ENCODE measurements at regions not wholly inside any gene's neighbourhood (a gene's known extent, or its start where the extent isn't known, plus 50 kb on each side); places are given as distances from the start of the nearest gene placed in this dataset.

DNA sequence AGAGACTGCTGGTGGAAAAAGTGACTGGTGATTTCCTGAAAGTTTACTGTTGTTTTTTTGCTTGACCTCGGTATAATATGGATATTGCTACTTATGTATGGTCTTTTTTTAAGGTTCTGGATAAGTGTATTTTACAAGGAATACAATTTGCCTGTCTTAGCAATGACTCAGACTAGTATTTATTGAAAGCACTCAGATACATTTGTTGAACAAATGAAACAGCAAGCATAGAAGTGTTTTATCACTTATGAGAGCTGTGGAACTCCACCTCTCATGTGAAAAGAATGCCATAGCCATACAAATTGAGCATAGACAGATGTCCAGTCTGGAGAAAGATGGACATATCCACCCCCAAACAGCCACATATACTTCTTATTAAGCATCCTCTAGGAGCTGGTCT is 340.4 kb upstream of the FBXO33 start:
- TF ChIP-seq, protein P1, sequence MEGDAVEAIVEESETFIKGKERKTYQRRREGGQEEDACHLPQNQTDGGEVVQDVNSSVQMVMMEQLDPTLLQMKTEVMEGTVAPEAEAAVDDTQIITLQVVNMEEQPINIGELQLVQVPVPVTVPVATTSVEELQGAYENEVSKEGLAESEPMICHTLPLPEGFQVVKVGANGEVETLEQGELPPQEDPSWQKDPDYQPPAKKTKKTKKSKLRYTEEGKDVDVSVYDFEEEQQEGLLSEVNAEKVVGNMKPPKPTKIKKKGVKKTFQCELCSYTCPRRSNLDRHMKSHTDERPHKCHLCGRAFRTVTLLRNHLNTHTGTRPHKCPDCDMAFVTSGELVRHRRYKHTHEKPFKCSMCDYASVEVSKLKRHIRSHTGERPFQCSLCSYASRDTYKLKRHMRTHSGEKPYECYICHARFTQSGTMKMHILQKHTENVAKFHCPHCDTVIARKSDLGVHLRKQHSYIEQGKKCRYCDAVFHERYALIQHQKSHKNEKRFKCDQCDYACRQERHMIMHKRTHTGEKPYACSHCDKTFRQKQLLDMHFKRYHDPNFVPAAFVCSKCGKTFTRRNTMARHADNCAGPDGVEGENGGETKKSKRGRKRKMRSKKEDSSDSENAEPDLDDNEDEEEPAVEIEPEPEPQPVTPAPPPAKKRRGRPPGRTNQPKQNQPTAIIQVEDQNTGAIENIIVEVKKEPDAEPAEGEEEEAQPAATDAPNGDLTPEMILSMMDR (conservative IDR thresholded peaks at IDR 0.05; ENCODE audit: low read depth, low read length): no peak
- TF ChIP-seq EZH2phosphoT487 (IDR thresholded peaks at IDR 0.05; ENCODE audit: borderline replicate concordance, low read length): no peak
